8988T (cell line): ENCODE measurements at regions not wholly inside any gene's neighbourhood (a gene's known extent, or its start where the extent isn't known, plus 50 kb on each side); places are given as distances from the start of the nearest gene placed in this dataset.

Experiments
- DNase-seq: peaks from one replicate; pipeline ENCODE4 v3.0.0; 2011

GRCh38 chr16:86632206-86632605 lies 53.9 kb downstream of the FOXL1 start:
- no peak for DNase-seq

- no peak for DNase-seq
These were observed 54.6 kb downstream of the FOXL1 start for GRCh38 chr16:86632944-86633343.

GRCh38 chr16:86634292-86634691 lies 55.9 kb downstream of the FOXL1 start:
- no peak for DNase-seq

- no peak for DNase-seq
These were observed 57.0 kb downstream of the FOXL1 start for GRCh38 chr16:86635176-86635876.

- DNase-seq, result no peak
These were observed 57.6 kb downstream of the FOXL1 start for GRCh38 chr16:86635926-86636325.

GRCh38 chr16:86637744-86638143 lies 59.4 kb downstream of the FOXL1 start:
- no peak for DNase-seq

GRCh38 chr16:86638642-86639041 lies 60.3 kb downstream of the FOXL1 start:
- DNase-seq, result no peak

- DNase-seq, result no peak
These were observed 61.0 kb downstream of the FOXL1 start for GRCh38 chr16:86639354-86639753.

GRCh38 chr16:86640265-86640843 lies 62.0 kb downstream of the FOXL1 start:
- no peak for DNase-seq

GRCh38 chr16:86642087-86642486 lies 63.7 kb downstream of the FOXL1 start:
- DNase-seq, result no peak

- no peak for DNase-seq
These were observed 65.3 kb downstream of the FOXL1 start for GRCh38 chr16:86643671-86644070.

GRCh38 chr16:86647561-86647960 lies 69.2 kb downstream of the FOXL1 start:
- DNase-seq, result no peak

- DNase-seq, result no peak
These were observed 71.5 kb downstream of the FOXL1 start for GRCh38 chr16:86649875-86650274.

- DNase-seq, result no peak
These were observed 72.8 kb downstream of the FOXL1 start for GRCh38 chr16:86651013-86651627.

GRCh38 chr16:86651823-86652222 lies 73.5 kb downstream of the FOXL1 start:
- no peak for DNase-seq

GRCh38 chr16:86653285-86654006 lies 75.1 kb downstream of the FOXL1 start:
- DNase-seq, result no peak

- no peak for DNase-seq
These were observed 79.6 kb downstream of the FOXL1 start for GRCh38 chr16:86657972-86658371.

GRCh38 chr16:86660623-86661022 lies 82.3 kb downstream of the FOXL1 start:
- DNase-seq, result no peak

GRCh38 chr16:86661706-86662105 lies 83.4 kb downstream of the FOXL1 start:
- DNase-seq, result no peak

GRCh38 chr16:86662195-86662594 lies 83.8 kb downstream of the FOXL1 start:
- DNase-seq, result no peak

- DNase-seq, result no peak
These were observed 84.4 kb downstream of the FOXL1 start for GRCh38 chr16:86662740-86663139.

GRCh38 chr16:86663685-86664521 lies 85.6 kb downstream of the FOXL1 start:
- no peak for DNase-seq
